IPS-18c (cell line): ENCODE measurements at regions not wholly inside any gene's neighbourhood (a gene's known extent, or its start where the extent isn't known, plus 50 kb on each side); places are given as distances from the start of the nearest gene placed in this dataset.

Experiments
- H3K4me3 ChIP-seq: 2 replicates; pipeline ENCODE4 v1.7.0; 2013; ENCODE audit warnings: low read depth, mild to moderate bottlenecking, low read length, moderate library complexity; ENCODE audit not compliant: insufficient read depth
- H3K9me3 ChIP-seq: one replicate; pipeline ENCODE4 v1.6.1; 2013; ENCODE audit warnings: mild to moderate bottlenecking, low read length, moderate library complexity; ENCODE audit not compliant: control insufficient read depth, insufficient read depth

GRCh38 chr2:58860586-58860985 is 619.5 kb upstream of the FANCL start:
- H3K4me3 ChIP-seq: no peak overlapping the region
- H3K9me3 ChIP-seq: no peaks in the 10 kb centered on the region

GRCh38 chr2:58856100-58856499 is 615.0 kb upstream of the FANCL start:
- H3K9me3 ChIP-seq: no peaks in the 10 kb centered on the region
- H3K4me3 ChIP-seq: no peak overlapping the region

- no peak overlapping the region for H3K4me3 ChIP-seq
- H3K9me3 ChIP-seq: no peaks in the 10 kb centered on the region
Observed at GRCh38 chr2:58853420-58853819, 612.3 kb upstream of the FANCL start.

- Histone ChIP-seq H3K4me3 (no peak overlapping the region), H3K9me3 (no peaks in the 10 kb centered on the region)
Observed at GRCh38 chr2:58852905-58853304, 611.8 kb upstream of the FANCL start.

GRCh38 chr2:58852243-58852642 is 611.1 kb upstream of the FANCL start:
- Histone ChIP-seq H3K4me3 (no peak overlapping the region), H3K9me3 (no peaks in the 10 kb centered on the region)

- H3K9me3 ChIP-seq: no peaks in the 10 kb centered on the region
- no peak overlapping the region for H3K4me3 ChIP-seq
Observed at GRCh38 chr2:58851598-58851997, 610.5 kb upstream of the FANCL start.

- Histone ChIP-seq H3K4me3 (no peak overlapping the region), H3K9me3 (no peaks in the 10 kb centered on the region)
Observed at GRCh38 chr2:58845011-58845410, 603.9 kb upstream of the FANCL start.

GRCh38 chr2:58842501-58843155 is 601.5 kb upstream of the FANCL start:
- Histone ChIP-seq H3K9me3 (no peaks in the 10 kb centered on the region), H3K4me3 (no peak overlapping the region)

GRCh38 chr2:58834404-58834803 is 593.3 kb upstream of the FANCL start:
- H3K4me3 ChIP-seq: no peak overlapping the region
- no peaks in the 10 kb centered on the region for H3K9me3 ChIP-seq

- Histone ChIP-seq H3K9me3 (no peaks in the 10 kb centered on the region), H3K4me3 (no peak overlapping the region)
Observed at GRCh38 chr2:58826795-58827194, 585.7 kb upstream of the FANCL start.

GRCh38 chr2:58812771-58813344 is 571.7 kb upstream of the FANCL start:
- no peaks in the 10 kb centered on the region for H3K9me3 ChIP-seq
- H3K4me3 ChIP-seq: no peak overlapping the region

GRCh38 chr2:58805126-58805525 is 564.0 kb upstream of the FANCL start:
- Histone ChIP-seq H3K4me3 (no peak overlapping the region), H3K9me3 (no peaks in the 10 kb centered on the region)

- H3K9me3 ChIP-seq: no peaks in the 10 kb centered on the region
- H3K4me3 ChIP-seq: no peak overlapping the region
Observed at GRCh38 chr2:58803192-58803591, 562.1 kb upstream of the FANCL start.

GRCh38 chr2:58800881-58801280 is 559.8 kb upstream of the FANCL start:
- Histone ChIP-seq H3K9me3 (no peaks in the 10 kb centered on the region), H3K4me3 (no peak overlapping the region)

- Histone ChIP-seq H3K4me3 (no peak overlapping the region), H3K9me3 (no peaks in the 10 kb centered on the region)
Observed at GRCh38 chr2:58798676-58799208, 557.6 kb upstream of the FANCL start.

- no peak overlapping the region for H3K4me3 ChIP-seq
- H3K9me3 ChIP-seq: no peaks in the 10 kb centered on the region
Observed at GRCh38 chr2:58796239-58796910, 555.2 kb upstream of the FANCL start.

- Histone ChIP-seq H3K4me3 (no peak overlapping the region), H3K9me3 (no peaks in the 10 kb centered on the region)
Observed at GRCh38 chr2:58794916-58795315, 553.8 kb upstream of the FANCL start.

GRCh38 chr2:58794103-58794502 is 553.0 kb upstream of the FANCL start:
- Histone ChIP-seq H3K4me3 (no peak overlapping the region), H3K9me3 (no peaks in the 10 kb centered on the region)
